ENCODE measurements at regions not wholly inside any gene's neighbourhood (a gene's known extent, or its start where the extent isn't known, plus 50 kb on each side); places are given as distances from the start of the nearest gene placed in this dataset.
"Not testable (repeated sequence)": the region's sequence is repeated elsewhere in the genome, so short reads cannot be mapped to it uniquely, and the experiment has no call there.

- DNase-seq (ENCODE audit: low spot score) = no peak
These were observed 470.1 kb downstream of the MFSD1 start for GRCh38 chr3:159271799-159272512.

GRCh38 chr3:159273070-159273469 is 471.2 kb downstream of the MFSD1 start:
- no peak for DNase-seq (ENCODE audit: low spot score)

DNA sequence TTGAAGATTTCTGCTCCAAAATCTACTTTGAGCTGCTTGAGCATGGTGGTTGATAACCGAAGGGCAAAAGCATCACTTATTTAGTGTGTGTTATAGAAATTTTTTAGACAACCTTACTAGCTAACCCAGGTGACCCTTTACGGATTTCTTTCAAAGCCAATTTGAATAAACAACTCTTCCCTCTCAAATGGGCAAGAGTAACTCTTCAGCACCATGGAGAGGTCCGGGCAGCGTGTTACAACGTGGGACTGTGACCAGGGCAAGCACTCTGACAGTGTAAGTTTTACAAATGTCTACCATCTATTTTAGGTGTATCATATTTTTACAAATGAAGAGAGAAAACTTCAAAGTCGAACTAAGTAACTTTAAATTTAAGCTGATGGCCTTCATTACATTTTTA is 471.8 kb downstream of the MFSD1 start:
- no peak for DNase-seq (ENCODE audit: low spot score)

DNA sequence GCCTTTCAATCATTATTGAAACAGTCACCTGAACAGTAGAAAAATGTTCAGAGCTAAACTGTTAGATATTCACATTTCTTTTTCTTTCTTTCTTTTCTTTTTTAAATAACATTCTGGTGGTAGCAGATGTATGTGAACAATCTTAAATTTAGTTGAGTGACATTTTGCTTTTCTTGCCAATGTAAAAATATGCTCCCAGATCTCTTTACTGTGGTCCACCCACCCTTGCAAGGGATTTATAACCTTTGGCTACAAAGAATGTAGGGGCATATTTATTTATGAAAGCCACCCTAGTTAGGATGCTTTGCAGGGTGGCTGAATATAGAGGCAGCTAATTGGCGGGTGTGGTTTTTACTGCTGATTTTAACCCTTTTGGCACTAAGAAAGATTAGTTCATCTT is 473.9 kb downstream of the MFSD1 start:
- DNase-seq (ENCODE audit: low spot score) = no peak

GRCh38 chr3:159277814-159278213 is 476.0 kb downstream of the MFSD1 start:
- no peak for DNase-seq (ENCODE audit: low spot score)

DNA sequence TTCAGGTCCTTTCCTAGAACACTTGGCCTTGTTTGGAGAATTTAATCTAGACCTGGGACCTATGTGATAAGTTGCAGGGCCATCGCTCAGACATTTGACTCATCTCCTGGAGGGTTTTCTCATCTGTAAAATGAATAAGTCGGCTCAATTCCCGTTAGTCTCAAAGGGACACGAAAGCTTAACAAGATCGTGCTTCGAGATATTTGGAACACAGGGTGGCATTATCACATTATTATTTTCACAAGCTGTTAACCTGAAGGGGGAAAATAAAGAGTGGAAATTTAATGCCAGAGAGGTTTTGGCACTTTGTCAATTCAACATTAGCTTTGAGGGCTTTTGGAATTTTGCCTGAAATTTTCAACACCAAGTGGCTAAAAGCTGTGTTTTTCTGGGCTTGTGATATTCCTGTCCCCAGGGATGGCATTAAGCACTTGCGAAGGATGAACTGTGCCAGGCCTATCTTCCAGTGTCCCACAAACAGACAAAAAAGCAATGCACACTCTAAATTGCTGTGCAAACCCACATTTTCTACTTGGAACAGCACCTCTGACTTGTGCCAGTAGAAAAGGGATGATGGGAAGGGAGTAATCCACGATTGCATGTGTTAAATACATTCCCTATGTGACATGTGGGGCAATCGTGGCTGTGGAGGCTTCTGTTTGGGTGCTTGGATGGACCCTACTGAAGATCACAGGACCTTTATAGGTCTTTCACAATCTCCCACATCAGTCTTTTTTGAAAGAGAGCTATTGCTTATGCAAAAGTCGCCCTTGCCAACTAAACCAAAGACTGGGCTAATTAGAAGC is 478.7 kb downstream of the MFSD1 start:
- DNase-seq (ENCODE audit: low spot score) = no peak

GRCh38 chr3:159293493-159293892 is 491.6 kb downstream of the MFSD1 start:
- DNase-seq (ENCODE audit: low spot score) = no peak

- no peak for DNase-seq (ENCODE audit: low spot score)
These were observed 500.1 kb downstream of the MFSD1 start for GRCh38 chr3:159301961-159302360.

GRCh38 chr3:159305017-159305416 is 503.2 kb downstream of the MFSD1 start:
- no peak for DNase-seq (ENCODE audit: low spot score)

GRCh38 chr3:159316706-159317105 is 514.9 kb downstream of the MFSD1 start:
- not testable (repeated sequence) for DNase-seq (ENCODE audit: low spot score)

GRCh38 chr3:159319156-159319555 is 517.3 kb downstream of the MFSD1 start:
- no peak for DNase-seq (ENCODE audit: low spot score)

DNA sequence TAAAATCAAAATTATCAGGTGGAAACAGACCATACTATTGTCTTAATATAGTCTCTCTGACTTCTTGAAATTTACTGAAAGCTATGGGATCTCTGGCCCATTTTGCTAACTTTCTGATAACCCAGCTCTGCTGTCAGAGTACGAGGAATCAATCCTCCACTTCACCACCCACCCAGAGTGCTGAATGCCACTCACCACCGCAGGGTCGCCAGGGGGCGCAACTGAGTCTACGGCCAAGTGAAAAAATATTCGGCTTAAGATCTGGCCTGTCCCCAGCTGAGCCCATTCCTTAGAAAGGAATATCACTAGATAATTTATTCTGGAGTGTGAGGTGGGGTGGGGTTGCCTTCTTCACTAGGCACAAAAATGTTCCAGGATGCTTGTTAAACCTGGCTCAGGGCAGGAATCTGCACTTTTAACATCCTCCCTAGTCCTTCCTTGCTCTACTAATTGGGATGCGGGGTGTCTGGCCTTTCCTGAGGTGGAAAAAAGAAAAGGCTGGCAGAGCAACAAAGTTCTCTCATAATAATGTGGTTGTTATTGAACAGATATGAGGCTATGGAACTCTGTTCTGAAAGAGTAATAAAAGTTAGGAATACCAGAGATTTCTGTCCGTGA is 520.6 kb downstream of the MFSD1 start:
- DNase-seq (ENCODE audit: low spot score) = no peak

- DNase-seq (ENCODE audit: low spot score) = no peak
These were observed 522.0 kb downstream of the MFSD1 start for GRCh38 chr3:159323848-159324247.

DNA sequence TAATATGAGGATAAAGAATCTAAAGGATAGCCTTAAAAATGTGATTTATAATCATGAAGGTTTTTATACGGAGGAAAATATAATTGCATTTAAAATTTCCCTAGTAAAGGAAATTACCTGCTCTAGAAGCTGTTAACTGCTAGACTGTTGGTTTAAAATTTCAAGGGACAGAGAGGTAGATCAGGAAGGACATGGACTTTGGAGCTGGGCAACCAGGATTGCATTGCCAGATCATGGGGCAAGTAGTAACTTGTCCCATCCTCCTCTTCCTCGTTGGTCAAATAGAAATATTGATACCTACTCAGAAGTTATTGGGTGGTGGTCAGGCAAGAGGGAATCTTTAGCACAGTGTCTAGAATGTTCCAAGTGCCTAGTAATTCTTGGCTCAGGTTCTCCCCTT is 525.1 kb downstream of the MFSD1 start:
- no peak for DNase-seq (ENCODE audit: low spot score)

DNA sequence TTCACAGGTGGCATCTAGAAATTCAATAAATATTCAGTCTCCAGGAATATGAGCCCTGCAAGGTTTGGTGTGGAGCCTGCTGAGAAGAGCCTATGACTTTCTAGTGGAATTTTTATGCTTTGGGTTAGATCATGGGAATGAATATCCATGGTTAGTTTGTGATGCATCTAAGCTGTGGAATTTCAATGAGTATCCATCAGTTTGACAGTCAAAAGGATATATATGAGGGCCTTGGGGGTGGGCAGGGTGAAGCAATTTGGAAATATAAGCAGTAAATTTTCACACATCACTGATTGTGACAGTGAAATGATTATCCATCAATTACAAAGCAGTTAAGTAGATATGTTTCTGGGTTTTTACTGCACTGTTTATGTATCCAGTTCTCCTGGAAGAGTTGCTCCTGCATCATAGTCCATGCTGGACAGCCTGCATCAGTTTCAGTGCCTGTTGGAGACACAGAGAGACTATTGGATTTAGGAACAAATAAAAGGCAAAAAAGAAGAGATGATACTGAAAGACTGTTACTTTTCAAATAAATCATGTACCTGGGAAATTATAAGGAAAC is 530.8 kb downstream of the MFSD1 start:
- DNase-seq (ENCODE audit: low spot score) = no peak

DNA sequence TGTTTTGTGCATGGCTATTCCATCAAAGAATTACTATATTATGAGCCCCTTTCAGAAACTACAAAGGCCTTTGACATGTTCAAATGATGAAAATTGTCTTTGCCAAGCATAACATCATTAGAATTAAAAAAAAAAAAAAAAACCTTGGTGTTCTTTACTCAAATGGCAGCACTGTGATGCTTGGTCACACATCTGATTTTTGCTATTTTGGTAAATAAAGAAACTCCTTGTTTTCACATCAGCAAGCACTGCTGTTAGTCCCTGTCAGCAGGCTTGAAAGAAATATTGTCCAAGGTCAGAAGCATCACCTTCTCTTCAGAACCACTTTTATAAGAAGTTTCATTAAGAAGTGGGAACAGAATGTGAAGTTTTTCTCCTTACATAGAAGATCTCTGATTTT is 537.3 kb downstream of the MFSD1 start:
- no peak for DNase-seq (ENCODE audit: low spot score)

- DNase-seq (ENCODE audit: low spot score) = no peak
These were observed 539.1 kb downstream of the MFSD1 start for GRCh38 chr3:159340877-159341500.

DNA sequence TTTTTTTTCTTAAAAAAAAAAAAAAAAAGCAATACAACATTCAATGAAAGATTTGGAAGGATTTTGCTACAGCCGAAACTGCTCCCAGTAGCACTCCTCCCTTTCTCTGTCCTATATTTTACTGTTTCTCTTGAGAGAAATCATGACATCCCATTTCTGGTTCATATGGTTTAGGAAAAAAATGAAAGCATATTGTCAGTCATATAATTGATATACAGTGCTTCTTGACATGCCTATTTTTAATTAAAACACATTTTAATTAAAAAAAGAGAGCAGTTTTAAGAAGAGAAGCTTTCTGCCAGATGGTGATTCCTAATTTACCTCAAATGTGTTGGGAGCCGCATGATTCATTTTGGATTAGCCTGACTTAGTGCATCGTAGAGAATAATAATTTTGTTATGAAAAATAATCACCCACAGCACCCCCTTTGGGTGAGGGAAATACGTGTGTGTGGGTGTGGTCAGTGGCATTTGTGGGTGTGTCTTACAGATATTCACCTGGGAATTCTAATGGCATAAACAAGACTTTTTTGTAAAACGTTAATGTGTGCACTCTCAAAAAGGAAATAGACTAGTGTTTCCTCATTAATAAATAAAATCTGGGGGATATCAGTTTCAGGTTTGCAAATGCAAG is 544.5 kb downstream of the MFSD1 start:
- DNase-seq (ENCODE audit: low spot score) = no peak

GRCh38 chr3:159348431-159348830 is 546.6 kb downstream of the MFSD1 start:
- no peak for DNase-seq (ENCODE audit: low spot score)

DNA sequence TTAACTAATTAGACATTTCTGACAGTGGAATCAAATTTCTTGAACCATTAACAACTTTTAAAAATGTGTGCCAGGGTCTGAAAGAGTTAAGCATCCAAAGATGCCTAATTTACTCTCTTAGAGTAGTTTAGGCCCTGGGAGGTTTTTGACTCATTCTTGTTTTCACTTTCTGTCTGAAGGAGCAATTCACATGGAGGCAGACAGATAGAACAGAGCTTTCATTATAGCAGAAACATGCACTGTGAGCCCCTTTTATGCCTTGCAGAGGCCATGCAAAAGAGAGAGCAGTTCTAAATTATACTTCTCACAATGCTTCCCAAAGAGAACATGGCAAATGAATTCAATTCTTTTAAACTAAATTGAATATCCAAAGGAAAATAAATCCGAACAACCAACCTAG is 554.8 kb downstream of the MFSD1 start:
- no peak for DNase-seq (ENCODE audit: low spot score)

GRCh38 chr3:159364511-159364910 is 562.7 kb downstream of the MFSD1 start:
- DNase-seq (ENCODE audit: low spot score) = no peak

DNA sequence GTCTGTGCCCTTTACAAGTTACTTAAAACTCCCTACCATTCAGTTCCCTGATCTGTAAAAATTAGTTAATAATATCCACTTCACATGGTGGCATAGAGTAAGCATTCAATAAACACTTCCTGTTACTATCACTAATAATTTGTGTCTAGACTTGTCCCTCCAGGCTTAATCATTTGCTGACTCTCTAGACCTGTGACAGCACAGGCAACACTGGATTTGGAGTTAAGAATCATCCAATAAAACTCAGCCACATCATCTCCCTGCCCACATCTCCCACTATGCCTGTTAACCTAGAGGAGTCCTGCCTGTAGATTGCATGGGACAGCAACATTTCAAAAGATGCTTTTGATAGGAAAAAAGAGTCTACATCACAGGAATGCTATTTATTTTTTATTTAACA is 564.6 kb downstream of the MFSD1 start:
- no peak for DNase-seq (ENCODE audit: low spot score)

All from CD4-positive, alpha-beta T cell treated with Interleukin-15 for 4 hours (primary cell).